HepG2 (cell line): ENCODE measurements at regions not wholly inside any gene's neighbourhood (a gene's known extent, or its start where the extent isn't known, plus 50 kb on each side); places are given as distances from the start of the nearest gene placed in this dataset.

Source experiments
- ATAC-seq: fragments of 200-7000 bp; cut with Tn5 transposase; 3 replicates; pipeline ENCODE4 v1.9.1; 2020; ENCODE audit warnings: mild to moderate bottlenecking, moderate library complexity
- BruUV-seq: library from RNA; stranded (reverse); fragments of 400-500 nt; replicated peaks from 2 replicates; lab custom pipeline; 2021; lab: Mats Ljungman, UMichigan
- CTCF ChIA-PET: fragments of 300-600 bp; formaldehyde crosslinking; extraction: SDS; loops from one replicate; lab custom pipeline; 2021; ENCODE audit warnings: low total read pairs, inconsistent platforms, low intra/inter-chr PET ratio; lab: Yijun Ruan, JAX
- POLR2A ChIA-PET: fragments of 350-600 bp; sonication (Branson Sonifier 250); formaldehyde crosslinking; loops from one replicate; lab custom pipeline; 2020; ENCODE audit warnings: antibody characterized with exemption, inconsistent platforms; lab: Yijun Ruan, JAX
- DNase-seq: peaks from one replicate; pipeline ENCODE4 v3.0.0-alpha.2; 2015; ENCODE audit warnings: low spot score
- FAIRE-seq: peaks from 3 replicates; lab custom pipeline; 2011; peaks lifted over from hg19 to GRCh38; lab: Jason Lieb, UNC
- H2AFZ ChIP-seq: one replicate; pipeline ENCODE4 v1.6.1; 2011; ENCODE audit warnings: low read length, inconsistent platforms
- H3K27ac ChIP-seq: fragments of 300-600 bp; 3 replicates; pipeline ENCODE4 v1.8.0; 2011; ENCODE audit warnings: mixed run types, mild to moderate bottlenecking, mixed read lengths, low read length, inconsistent platforms; ENCODE audit not compliant: insufficient read depth; ENCODE audit errors: extremely low read length
- H3K27me3 ChIP-seq, 2 experiments: fragments of 200-600 bp in 1 of 2; 2 replicates in 1 of 2; 3 replicates in 1 of 2; pipeline versions ENCODE4 v1.6.0 to v1.8.0; 2011; ENCODE audit warnings: low read length in 2 of 2, mild to moderate bottlenecking in 2 of 2, moderate library complexity in 2 of 2, inconsistent platforms in 1 of 2; ENCODE audit not compliant: insufficient read depth in 2 of 2, control insufficient read depth in 1 of 2
- H3K36me3 ChIP-seq, 2 experiments: fragments of 200-600 bp in 1 of 2; replicated peaks in 1 of 2; 2 replicates in 1 of 2; 3 replicates in 1 of 2; pipeline versions ENCODE4 v1.5.1 to v1.8.0; 2011; ENCODE audit warnings: low read length in 2 of 2, inconsistent platforms in 1 of 2; ENCODE audit not compliant: insufficient read depth in 2 of 2, control insufficient read depth in 1 of 2
- H3K4me1 ChIP-seq: 2 replicates; pipeline ENCODE4 v1.5.1; 2012; ENCODE audit warnings: low read length, inconsistent platforms; ENCODE audit not compliant: insufficient read depth
- H3K4me2 ChIP-seq: 2 replicates; pipeline ENCODE4 v1.6.0; 2011; ENCODE audit warnings: low read depth, low read length, inconsistent platforms
- H3K4me3 ChIP-seq, 3 experiments: fragments of 200-600 bp in 1 of 3; sonication (generic), shearing (Covaris generic) in 1 of 3; replicated peaks in 1 of 3; 2 replicates each; pipeline ENCODE4 v1.5.1; 2011 to 2016; ENCODE audit warnings: low read length in 3 of 3, inconsistent platforms in 2 of 3, low read depth in 2 of 3, mild to moderate bottlenecking in 2 of 3, control low read depth in 1 of 3, mixed read lengths in 1 of 3; ENCODE audit not compliant: insufficient read depth in 1 of 3
- H3K79me2 ChIP-seq: one replicate; pipeline ENCODE4 v1.6.1; 2011; ENCODE audit warnings: low read length, inconsistent platforms; ENCODE audit not compliant: insufficient read depth
- H3K9ac ChIP-seq: 2 replicates; pipeline ENCODE4 v1.6.0; 2011; ENCODE audit warnings: mild to moderate bottlenecking, low read depth, low read length, inconsistent platforms; ENCODE audit not compliant: insufficient read depth
- H3K9me3 ChIP-seq: 2 replicates; pipeline ENCODE4 v1.5.1; 2012; ENCODE audit warnings: mild to moderate bottlenecking, low read length
- H4K20me1 ChIP-seq: 2 replicates; pipeline ENCODE4 v1.6.0; 2011; ENCODE audit warnings: inconsistent platforms, mild to moderate bottlenecking, low read length, moderate library complexity; ENCODE audit not compliant: insufficient read depth
- ATM ChIP-seq: fragments of 450-650 bp; IDR thresholded peaks from 2 replicates; pipeline ENCODE4 v1.7.1; 2017; ENCODE audit warnings: mild to moderate bottlenecking, borderline replicate concordance
- ATRX ChIP-seq: sonication (generic); formaldehyde crosslinking; IDR thresholded peaks from 2 replicates; pipeline ENCODE4 v1.4.0; 2020; ENCODE audit warnings: missing genetic modification reagents, borderline replicate concordance
- GABPB1 ChIP-seq: IDR thresholded peaks from 2 replicates; pipeline ENCODE4 v1.6.1; 2016; ENCODE audit warnings: mild to moderate bottlenecking, missing genetic modification reagents, moderate library complexity, missing compliant biosample characterization
- NCOA1 ChIP-seq: sonication (generic); formaldehyde crosslinking; IDR thresholded peaks from 2 replicates; pipeline ENCODE4 v1.9.0; 2021; ENCODE audit warnings: missing genetic modification reagents
- NFAT5 ChIP-seq: sonication (generic); formaldehyde crosslinking; IDR thresholded peaks from 2 replicates; pipeline ENCODE4 v1.4.0; 2020; ENCODE audit warnings: missing genetic modification reagents
- PBX2 ChIP-seq: IDR thresholded peaks from 2 replicates; pipeline ENCODE4 v1.6.1; 2016; ENCODE audit warnings: control low read depth
- TCF12 ChIP-seq, 2 experiments: fragments of 450-650 bp in 1 of 2; sonication (generic) in 1 of 2; formaldehyde crosslinking in 1 of 2; IDR thresholded peaks; 2 replicates each; pipeline versions ENCODE4 v1.6.1 to v1.8.0; 2017 to 2022; ENCODE audit warnings: antibody characterized with exemption in 1 of 2, mild to moderate bottlenecking in 1 of 2, missing genetic modification reagents in 1 of 2, moderate library complexity in 1 of 2
- ZFP36L1 ChIP-seq: sonication (generic); formaldehyde crosslinking; IDR thresholded peaks from 2 replicates; pipeline ENCODE4 v1.8.0; 2022; ENCODE audit warnings: mild to moderate bottlenecking, missing genetic modification reagents, moderate library complexity
- ZNF121 ChIP-seq: sonication (generic); formaldehyde crosslinking; IDR thresholded peaks from 2 replicates; pipeline ENCODE4 v1.5.0; 2020; ENCODE audit warnings: mild to moderate bottlenecking, missing genetic modification reagents
- ZNF138 ChIP-seq: sonication (generic); formaldehyde crosslinking; IDR thresholded peaks from 2 replicates; pipeline ENCODE4 v1.5.0; 2020; ENCODE audit warnings: mild to moderate bottlenecking, low read depth, missing genetic modification reagents
- ZNF691 ChIP-seq: sonication (generic); formaldehyde crosslinking; IDR thresholded peaks from 2 replicates; pipeline ENCODE4 v1.4.0; 2020; ENCODE audit warnings: missing genetic modification reagents, low read depth, mild to moderate bottlenecking, borderline replicate concordance
- ZNF780A ChIP-seq: sonication (generic); formaldehyde crosslinking; IDR thresholded peaks from 2 replicates; pipeline ENCODE4 v1.8.0; 2022; ENCODE audit warnings: mild to moderate bottlenecking, missing genetic modification reagents, moderate library complexity
- ZSCAN20 ChIP-seq: sonication (generic); formaldehyde crosslinking; IDR thresholded peaks from 2 replicates; pipeline ENCODE4 v1.4.0; 2020; ENCODE audit warnings: missing genetic modification reagents, mild to moderate bottlenecking, borderline replicate concordance
- WGBS: methylation state at CpG from one replicate; pipeline ENCODE4 v1.1.6; 2017; ENCODE audit warnings: low lambda C conversion rate; 5-methylcytosine and 5-hydroxymethylcytosine counted together
- in situ Hi-C: cut with HindIII; loops from 2 replicates; pipeline ENCODE4 v1.10.0; 2017; ENCODE audit warnings: low pct_unique_long_range_greater_than_20kb; ENCODE audit not compliant: extremely low pct_ligation_motif_present
- intact Hi-C: fragments of 100-400 bp; cut with micrococcal nuclease; formaldehyde crosslinking; loops from one replicate; pipeline ENCODE4 v1.10.0; 2022; ENCODE audit not compliant: unreplicated experiment

- intact Hi-C loops (no loop called here), in situ Hi-C loops (no loop called here)
- no peak for TF ChIP-seq ZFP36L1 (CRISPR knock-in tag)
- TF ChIP-seq ZNF691 (CRISPR knock-in tag): no peak
- no peak for TF ChIP-seq ZNF780A
- TF ChIP-seq ATM: no peak
- TF ChIP-seq TCF12 (IDR thresholded peaks at IDR 0.05): no peak
- TF ChIP-seq TCF12 (CRISPR knock-in tag; IDR thresholded peaks at IDR 0.05): no peak
- no peak for TF ChIP-seq ZNF138
- TF ChIP-seq GABPB1 (CRISPR knock-in tag): no peak
- TF ChIP-seq NCOA1: no peak
- TF ChIP-seq ATRX (CRISPR knock-in tag): no peak
- no TSS peak for BruUV-seq
- H3K79me2 ChIP-seq: no peaks in the 10 kb centered on the region
- 22% methylated on average over 2 of the region's 2 CpGs for WGBS
- H3K4me1 ChIP-seq: no peaks in the 10 kb centered on the region
- ChIA-PET POLR2A (no interaction called here), CTCF (no interaction called here)
- H3K27ac ChIP-seq: no peak overlapping the region
- no peak overlapping the region for H3K4me3 ChIP-seq
- no peaks in the 10 kb centered on the region for H3K9me3 ChIP-seq
- DNase-seq (no peak), ATAC-seq (no peak), FAIRE-seq (no peak)
- H3K9ac ChIP-seq: no peak overlapping the region
- H2AFZ ChIP-seq: no peak overlapping the region
- H3K4me2 ChIP-seq: no peak overlapping the region
- no peaks in the 10 kb centered on the region for H3K27me3 ChIP-seq
- no peaks in the 10 kb centered on the region for H3K36me3 ChIP-seq
- no peaks in the 10 kb centered on the region for H4K20me1 ChIP-seq
Observed at GRCh38 chr4:154142664-154143063, 348.9 kb downstream of the DCHS2 start.

GRCh38 chr4:154140869-154141268 is 350.7 kb downstream of the DCHS2 start:
- Histone ChIP-seq H3K4me3 (no peak overlapping the region), H3K9me3 (no peaks in the 10 kb centered on the region), H3K27ac (no peak overlapping the region), H3K4me2 (no peak overlapping the region), H3K4me1 (no peaks in the 10 kb centered on the region), H3K79me2 (no peaks in the 10 kb centered on the region), H2AFZ (no peak overlapping the region), H3K36me3 (no peaks in the 10 kb centered on the region), H3K27me3 (peaks cover 0 to 1% of the 10 kb centered on the region in 2 experiments; a peak in 1 of 5 replicates), H4K20me1 (no peaks in the 10 kb centered on the region), H3K9ac (no peak overlapping the region)
- 3% methylated on average over 3 of the region's 3 CpGs for WGBS
- ChIA-PET CTCF (no interaction called here), POLR2A (no interaction called here)
- intact Hi-C loops: no loop called here
- no TSS peak for BruUV-seq
- in situ Hi-C loops: no loop called here
- DNase-seq: no peak
- no peak for ATAC-seq
- no peak for FAIRE-seq
- TF ChIP-seq NFAT5 (CRISPR knock-in tag) (no peak), ZNF138 (no peak), ZSCAN20 (CRISPR knock-in tag) (no peak), ZNF121 (CRISPR knock-in tag) (no peak), PBX2 (CRISPR knock-in tag) (no peak)
